Medulla oblongata (tissue), 1 donor: ENCODE measurements at regions not wholly inside any gene's neighbourhood (a gene's known extent, or its start where the extent isn't known, plus 50 kb on each side); places are given as distances from the start of the nearest gene placed in this dataset.

Experiments used
- DNase-seq: peaks from one replicate; pipeline ENCODE4 v3.0.0-alpha.2; 2015; ENCODE audit errors: extremely low spot score

DNA sequence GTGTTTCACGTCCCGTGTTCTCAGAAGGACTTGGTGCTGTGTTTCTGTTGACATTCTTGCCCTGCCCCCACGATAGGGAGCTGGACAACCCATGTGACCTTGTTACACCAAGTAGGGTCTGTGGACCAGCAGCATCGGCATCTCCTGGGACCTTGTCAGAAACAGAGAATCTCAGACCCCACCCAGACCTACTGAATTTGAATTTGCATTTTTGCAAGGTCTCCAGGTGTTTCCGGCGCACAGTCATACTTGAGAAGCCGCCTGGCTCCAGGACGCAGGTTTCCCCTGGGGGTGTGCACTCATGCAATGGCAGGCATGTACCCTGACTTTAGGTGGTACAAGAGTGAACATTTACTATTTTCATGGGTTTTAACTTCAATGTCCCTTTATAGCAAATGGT, 117.9 kb downstream of the TLE3 start:
- no peak for DNase-seq

DNA sequence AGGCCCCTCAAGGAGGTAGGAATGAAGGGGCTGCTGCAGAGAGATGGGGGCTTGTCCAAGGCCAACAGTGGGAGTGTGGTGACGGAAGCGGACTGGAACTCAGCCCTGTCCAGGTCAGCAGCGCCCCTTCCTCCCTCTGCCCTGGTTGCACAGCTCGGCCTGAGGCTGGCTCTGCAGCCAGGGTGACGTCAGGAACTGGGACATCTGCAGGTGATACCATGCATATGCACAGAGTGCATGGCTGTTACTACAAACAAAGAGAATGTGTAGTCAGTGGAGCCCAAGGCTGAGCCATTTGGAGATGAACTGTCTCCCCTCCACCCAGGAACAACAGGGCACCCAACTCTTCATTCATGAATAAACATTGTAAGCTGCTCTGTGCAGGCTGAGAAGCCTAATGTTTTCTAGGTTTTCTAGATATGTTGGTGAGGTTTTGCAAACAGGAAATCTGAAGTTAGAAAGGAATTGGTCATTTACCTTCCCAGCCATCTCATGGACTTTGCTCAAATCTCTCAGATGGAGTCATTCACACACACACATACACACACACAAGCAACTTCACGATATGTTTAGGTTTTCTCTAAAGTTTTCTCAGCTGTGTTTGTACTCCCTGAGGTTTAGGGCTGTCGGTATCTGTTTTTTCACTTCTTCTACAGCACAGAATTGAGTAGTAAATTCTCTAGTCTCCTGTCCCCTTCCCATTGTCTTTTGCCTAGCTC, 117.2 kb downstream of the TLE3 start:
- no peak for DNase-seq

DNA sequence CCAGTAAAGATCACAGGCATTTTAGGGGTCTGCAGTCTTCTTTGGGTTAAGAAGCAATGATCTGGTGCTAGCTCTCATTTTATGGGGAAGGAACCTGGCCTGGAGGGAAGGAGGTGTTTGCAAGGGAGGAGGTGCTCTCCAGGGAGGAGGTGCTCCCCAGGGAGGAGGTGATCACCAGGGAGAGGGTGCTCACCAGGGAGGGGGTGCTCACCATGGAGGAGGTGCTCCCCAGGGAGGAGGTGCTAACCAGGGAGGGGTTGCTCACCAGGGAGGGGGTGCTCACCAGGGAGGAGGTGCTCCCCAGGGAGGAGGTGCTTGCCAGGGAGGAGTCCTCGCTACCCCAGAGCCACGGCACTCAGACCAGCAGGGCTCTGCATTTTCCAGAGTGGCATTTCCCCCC, 115.7 kb downstream of the TLE3 start:
- DNase-seq = no peak

DNA sequence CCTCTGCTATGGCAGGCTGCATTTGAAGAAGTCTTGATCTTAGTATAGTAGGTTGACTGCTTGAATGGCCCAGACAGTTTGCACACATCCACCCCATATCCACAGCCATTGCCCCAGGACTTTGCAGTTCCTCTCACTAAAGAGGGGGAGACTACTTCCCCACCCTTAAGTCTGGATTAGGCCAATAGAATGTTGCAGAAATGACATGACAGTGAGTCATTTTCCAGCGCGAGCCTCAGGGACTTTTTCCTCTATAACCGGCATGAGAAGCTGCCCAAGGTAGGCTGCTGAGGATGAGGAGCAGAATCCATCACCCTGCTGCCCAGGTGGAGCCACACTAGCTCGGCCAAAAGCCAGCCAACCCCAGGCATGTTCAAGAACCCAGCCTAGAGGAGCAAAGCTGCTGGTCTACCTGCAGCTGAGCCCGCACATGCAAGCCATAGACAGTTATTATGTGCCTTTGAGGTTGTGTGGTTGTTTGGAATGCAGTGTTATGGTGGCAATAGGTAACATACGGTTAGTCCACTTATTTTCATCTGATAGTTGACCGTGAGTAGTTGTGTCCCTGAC, 113.9 kb downstream of the TLE3 start:
- no peak for DNase-seq

DNA sequence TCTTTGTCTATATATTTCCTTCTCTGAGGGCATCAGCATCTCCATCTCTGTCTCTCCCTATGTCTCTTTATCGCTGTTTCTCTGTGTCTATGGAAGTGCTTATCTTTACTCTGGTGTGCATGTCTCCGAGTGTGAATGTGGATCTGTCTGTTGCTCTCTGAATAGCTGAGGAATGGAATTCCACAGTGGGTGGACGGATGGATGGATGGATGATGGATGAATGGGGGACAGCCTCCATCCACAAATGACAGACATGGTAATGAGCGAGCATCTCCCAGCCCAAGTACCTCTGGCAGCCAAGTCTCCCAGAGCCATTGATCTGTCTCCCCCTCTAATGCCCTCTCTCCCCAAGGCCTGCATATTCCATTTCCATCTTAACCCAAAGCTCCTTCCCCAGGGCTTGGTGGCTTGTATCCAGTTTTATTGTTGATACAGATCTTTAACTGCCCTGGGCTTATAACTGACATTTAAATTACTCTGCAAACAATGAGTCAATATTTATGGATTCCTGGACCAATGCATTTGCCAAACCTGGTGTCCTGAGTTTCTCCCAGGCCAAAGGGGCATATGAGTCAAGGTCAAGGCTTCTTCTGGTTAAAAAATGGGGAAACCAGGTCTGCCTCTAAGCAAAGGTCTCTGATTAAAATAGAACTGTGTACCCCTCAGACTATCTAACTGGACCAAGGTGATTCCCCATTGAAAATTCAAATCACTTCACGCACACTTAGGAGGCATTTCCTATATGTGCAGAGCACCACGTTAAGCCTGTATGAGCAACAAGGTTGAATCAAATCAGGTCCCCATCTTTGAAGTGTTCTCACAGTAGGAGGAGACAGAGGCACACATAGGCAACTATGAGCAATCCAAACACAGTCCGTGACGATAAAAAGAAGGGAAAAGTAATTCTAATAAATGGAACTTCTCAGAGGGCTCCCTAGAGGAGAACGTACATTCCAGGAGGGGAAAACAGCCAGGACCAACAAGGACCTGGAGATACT, 109.9 kb downstream of the TLE3 start:
- DNase-seq = no peak

DNA sequence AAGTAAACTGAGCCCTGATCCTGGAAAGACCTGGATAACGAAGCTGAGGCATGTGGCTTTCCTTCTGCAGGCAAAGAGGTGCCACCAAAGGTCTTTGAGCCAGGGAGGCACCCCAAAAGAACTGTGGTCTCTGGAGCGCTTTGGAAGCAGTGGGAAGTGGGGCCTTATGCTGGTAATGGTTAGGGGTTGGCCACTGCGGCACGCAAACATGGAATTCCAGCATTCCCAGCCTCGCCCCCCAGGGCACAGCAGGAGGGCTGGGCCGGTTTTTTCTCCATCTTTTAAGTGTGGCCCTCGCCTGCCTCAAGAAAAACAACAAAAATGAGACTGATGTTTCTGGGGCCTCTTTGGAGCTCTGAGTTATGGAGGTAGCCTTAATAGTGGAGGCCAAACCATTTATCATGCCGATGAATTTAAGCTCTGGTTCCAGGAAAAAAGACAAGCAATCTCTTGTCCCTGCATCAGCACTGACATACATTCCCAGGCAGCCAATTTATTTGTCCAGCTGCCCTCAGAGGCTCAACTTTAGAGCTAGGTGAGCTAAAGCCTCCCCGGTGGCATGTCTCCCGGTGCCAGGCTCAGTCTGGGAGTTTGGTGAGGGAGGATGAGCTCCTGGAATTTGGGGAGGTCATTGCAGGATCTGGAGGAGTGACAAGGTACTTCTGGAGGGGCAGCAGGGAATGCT, 109.0 kb downstream of the TLE3 start:
- DNase-seq = no peak

DNA sequence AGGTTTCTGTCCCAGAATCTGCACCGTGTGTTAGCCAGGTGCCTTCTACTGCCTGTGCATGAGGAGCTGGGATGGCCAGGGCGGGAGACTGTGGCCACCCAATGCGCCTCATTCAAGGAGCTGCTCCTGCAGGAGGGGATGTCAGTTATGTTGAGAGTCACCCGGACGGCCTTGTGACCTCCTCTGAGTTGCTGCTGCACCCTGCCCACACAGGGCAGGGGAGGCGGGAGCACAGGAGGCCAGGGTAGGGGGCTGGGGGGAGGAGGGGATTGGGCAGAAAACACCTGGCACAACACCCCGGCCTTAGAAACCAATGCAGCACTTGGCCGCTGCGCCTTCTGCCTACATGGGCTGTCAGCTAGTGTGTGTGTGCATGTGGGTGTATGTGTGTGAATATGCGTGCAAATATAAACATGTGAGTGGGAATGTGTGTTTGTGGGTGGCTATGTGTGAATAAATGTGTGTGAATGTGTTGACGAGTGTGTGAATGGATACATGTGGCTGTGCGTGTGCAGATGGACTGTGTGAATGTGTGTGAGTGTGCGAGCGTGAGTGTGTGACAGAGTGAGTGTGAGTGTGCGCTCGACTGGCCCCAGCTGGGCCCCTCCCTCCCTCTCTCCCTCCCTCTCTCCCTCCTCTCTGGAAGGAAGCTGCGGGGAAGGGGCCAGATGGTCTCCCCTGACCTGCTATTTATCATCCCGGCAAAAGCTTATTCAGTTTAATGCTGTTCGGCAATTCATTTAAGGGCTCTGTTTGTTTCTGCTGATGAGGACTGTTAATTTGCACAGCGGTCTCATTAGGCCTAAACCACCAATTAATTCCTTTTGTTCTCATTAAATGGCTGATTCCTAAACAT, 106.9 kb downstream of the TLE3 start:
- DNase-seq = no peak

DNA sequence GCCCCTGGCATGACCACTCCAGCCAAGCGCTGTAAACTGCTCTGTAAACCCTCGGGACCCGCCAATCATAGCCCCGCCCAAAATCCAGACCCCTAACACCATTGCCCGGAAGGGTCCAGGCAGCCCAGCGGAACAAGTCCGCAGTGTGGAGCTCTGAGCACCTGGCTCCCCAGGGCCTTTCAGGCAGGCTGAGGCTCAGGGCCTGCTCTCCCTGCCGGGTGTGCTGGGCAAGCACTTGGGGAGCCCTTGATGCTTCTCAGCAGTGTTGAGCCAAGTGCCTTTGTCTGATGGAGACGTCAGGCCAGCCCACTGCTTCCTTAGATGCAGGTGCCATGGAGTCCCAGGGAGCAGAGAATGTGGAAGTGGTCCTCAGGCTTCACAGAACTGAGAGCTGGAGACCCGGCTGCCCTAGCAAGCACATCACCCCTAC, 106.2 kb downstream of the TLE3 start:
- DNase-seq = no peak

DNA sequence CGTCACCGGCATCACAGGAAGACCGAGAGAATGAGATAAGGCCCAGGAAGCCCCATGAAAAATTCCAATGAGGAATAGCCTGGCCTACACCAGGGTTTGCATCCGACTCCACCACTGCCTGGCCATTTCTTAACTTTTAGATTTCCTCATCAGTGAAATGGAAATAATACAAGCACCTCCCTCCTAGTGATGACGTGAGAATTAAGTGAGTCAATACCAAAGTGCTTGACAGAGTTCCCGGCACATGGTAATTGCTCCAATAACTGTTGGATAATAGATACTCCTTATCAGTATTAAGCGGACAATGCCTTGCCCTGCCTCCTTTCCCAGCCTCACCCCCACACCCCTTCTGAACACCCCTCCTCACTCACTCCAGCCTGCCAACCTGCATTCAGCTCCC, 105.4 kb downstream of the TLE3 start:
- DNase-seq = no peak

DNA sequence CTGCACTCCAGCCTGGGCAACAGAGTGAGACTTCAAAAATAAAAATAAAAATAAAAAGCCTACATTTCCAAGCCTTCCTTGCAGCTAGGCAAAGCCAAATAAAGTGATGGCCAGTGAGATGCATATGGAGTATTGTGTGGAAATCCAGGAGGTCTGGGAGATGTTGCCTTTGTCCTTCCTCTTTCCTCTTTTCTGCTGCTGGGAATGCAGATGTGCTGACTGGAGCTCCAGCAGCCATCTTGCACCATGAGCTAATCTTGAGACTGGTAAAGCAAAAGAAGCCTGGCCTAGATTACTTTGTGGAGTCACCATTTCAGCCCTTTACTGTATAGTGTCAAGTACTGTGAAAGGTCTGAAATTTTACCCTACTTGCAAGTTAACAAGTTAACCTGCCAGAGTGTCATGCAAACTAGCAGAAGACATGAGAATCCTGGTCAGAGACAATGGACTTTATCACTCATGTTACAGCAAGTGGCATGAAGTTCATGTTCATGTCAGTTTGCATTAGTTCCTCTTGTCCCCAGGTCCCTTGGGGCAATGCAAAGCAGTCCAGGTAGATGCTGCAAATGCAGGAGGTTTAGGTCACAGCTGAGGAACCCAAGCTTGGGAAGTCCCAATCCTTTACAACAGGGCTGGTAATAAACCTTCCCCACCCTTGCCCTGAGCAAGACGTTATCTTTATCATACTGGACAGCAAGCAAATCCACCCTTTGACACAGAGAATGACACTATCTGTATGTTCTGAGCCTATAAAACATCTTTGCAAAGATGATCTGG, 103.1 kb downstream of the TLE3 start:
- no peak for DNase-seq

DNA sequence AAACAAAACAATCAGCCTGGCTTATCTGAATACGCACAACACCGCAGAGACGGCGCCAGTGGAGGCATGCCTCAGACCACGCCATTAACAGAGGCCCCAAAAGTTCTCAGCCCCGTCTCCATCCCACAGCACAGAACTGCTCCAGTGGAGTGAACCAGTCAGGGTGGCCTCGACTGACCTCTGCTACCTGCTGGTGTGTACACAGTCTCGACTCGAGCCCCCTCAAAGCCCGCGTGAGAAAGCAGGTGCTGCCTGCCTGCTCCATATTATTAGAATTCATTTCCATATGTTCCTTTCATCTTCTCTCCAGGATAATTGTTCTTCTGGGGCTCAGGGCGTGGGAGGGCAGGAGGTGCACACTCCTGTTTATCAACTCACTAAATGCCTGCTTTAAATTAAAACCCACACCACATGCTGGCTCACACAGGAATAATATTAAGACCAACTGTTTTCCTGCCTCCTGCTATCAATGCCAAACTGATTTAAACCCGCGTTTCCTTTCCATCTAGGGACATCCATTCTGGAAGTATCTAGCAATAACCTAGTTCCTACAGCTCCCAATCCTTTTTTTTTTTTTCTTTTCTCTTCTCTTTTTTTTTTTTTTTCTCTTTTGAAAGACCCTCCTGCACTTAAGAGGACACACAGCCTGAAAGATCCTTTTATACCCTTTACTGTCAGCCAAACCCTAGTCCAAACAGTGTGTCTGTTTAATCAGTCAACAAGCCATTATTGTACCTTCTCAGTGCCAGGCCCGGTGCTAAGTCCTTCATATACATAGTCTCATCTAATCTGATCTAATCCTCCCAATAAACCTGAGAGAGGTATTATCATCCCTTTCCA, 101.2 kb downstream of the TLE3 start:
- no peak for DNase-seq

DNA sequence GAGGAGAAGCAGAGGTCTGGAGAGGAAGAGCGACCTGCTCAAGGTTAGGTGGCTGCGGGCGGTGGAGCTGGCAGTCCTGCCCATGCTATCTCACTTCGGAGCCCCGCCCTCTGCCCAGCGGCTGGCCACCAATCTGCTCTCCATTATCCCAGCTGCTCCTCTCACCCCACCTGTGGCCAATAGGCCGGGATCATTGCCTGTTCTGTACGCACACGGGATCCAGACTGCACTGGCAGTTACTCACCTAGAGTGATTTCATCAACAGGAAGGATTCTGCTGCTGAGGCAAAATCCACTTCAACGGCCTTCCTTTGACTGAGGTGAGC, 100.6 kb downstream of the TLE3 start:
- DNase-seq = no peak
